ENCODE measurements at regions not wholly inside any gene's neighbourhood (a gene's known extent, or its start where the extent isn't known, plus 50 kb on each side); places are given as distances from the start of the nearest gene placed in this dataset.
"Not testable (repeated sequence)": the region's sequence is repeated elsewhere in the genome, so short reads cannot be mapped to it uniquely, and the experiment has no call there.

- no peak for DNase-seq (ENCODE audit: low spot score)
- intact Hi-C loops (cut with DNase I), result no loop called here
Measured at GRCh38 chr3:20484126-20484525, 298.1 kb upstream of the SGO1 start.

DNA sequence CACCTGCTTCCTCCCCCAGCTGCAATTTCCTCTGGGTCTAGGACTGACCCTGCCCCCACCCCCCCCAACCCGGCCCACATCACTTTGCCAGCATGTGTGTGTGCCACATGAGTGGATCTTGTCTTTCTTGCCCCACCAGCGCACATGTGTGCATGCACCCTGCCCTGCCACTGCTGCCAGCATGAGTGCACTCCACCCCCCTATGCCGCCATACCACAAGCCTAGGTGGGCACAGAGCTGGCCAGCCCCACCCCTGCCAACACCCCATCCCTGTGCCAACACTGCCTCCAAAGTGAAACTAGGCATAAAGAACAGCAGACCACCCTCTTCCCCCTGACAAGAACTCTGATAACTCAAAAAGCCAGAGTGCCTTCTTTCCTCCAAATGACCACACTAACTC lies 296.3 kb upstream of the SGO1 start:
- no peak for DNase-seq (ENCODE audit: low spot score)
- intact Hi-C loops (cut with DNase I), result no loop called here

- intact Hi-C loops (cut with DNase I), result no loop called here
- DNase-seq (ENCODE audit: low spot score), result no peak
Measured at GRCh38 chr3:20480786-20481365, 294.9 kb upstream of the SGO1 start.

- no peak for DNase-seq (ENCODE audit: low spot score)
- intact Hi-C loops (cut with DNase I), result no loop called here
Measured at GRCh38 chr3:20478436-20478835, 292.4 kb upstream of the SGO1 start.

- DNase-seq (ENCODE audit: low spot score); intact Hi-C loops (cut with DNase I): not testable (repeated sequence)
Measured at GRCh38 chr3:20464237-20464636, 278.2 kb upstream of the SGO1 start.

DNA sequence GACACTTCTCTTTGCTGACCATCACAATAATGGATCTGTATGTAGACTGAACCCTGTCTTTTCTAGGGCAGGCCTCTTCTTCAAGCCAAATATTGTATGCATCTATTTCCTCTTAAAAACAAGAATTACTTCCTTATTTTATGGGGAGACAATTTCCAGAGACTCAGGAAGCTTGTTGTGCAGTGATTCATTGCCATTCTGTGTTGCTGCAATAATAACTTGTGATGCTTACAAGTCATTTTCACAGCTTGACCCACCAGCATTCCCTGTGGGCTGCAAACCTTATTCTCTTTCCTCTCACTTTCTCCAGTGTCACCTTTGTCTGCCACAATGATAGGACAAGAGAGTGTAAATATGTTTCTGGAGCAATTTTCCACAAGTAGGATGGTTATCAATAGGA lies 276.7 kb upstream of the SGO1 start:
- no peak for DNase-seq (ENCODE audit: low spot score)
- intact Hi-C loops (cut with DNase I), result no loop called here

- no peak for DNase-seq (ENCODE audit: low spot score)
- intact Hi-C loops (cut with DNase I), result no loop called here
Measured at GRCh38 chr3:20462226-20462625, 276.2 kb upstream of the SGO1 start.

- DNase-seq (ENCODE audit: low spot score), result no peak
Measured at GRCh38 chr3:20458994-20459716, 273.1 kb upstream of the SGO1 start.

GRCh38 chr3:20456511-20456910 lies 270.5 kb upstream of the SGO1 start:
- intact Hi-C loops (cut with DNase I), result no loop called here
- DNase-seq (ENCODE audit: low spot score), result no peak

More at GRCh38 chr3:20458994-20459716, 273.1 kb upstream of the SGO1 start:
- intact Hi-C loops (cut with DNase I), result no loop called here

DNA sequence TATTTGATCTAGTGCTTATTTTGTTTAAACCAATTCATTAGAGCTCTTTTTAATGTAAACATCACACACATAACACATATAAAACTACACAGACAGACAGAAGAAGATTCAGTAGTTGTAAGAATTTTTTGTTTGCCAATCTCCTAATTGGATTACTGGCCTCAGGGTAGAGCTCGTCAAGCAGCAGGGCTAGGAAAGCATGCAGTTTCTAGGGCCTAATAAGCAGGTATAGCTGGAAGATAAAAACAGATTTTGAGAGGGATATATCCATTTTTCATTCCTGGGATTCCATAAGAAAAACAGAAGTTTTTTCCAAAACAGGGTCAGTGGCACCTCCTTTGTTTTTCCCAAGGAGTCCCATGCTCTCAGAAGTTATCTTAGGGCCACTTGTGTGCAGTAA lies 265.2 kb upstream of the SGO1 start:
- intact Hi-C loops (cut with DNase I), result no loop called here
- DNase-seq (ENCODE audit: low spot score), result no peak

- intact Hi-C loops (cut with DNase I), result no loop called here
- DNase-seq (ENCODE audit: low spot score), result no peak
Measured at GRCh38 chr3:20450611-20451010, 264.6 kb upstream of the SGO1 start.

- no peak for DNase-seq (ENCODE audit: low spot score)
- intact Hi-C loops (cut with DNase I), result no loop called here
Measured at GRCh38 chr3:20442846-20443245, 256.8 kb upstream of the SGO1 start.

- DNase-seq (ENCODE audit: low spot score); intact Hi-C loops (cut with DNase I): not testable (repeated sequence)
Measured at GRCh38 chr3:20427268-20427667, 241.3 kb upstream of the SGO1 start.

- intact Hi-C loops (cut with DNase I), result no loop called here
Measured at GRCh38 chr3:20425138-20425537, 239.1 kb upstream of the SGO1 start.

DNA sequence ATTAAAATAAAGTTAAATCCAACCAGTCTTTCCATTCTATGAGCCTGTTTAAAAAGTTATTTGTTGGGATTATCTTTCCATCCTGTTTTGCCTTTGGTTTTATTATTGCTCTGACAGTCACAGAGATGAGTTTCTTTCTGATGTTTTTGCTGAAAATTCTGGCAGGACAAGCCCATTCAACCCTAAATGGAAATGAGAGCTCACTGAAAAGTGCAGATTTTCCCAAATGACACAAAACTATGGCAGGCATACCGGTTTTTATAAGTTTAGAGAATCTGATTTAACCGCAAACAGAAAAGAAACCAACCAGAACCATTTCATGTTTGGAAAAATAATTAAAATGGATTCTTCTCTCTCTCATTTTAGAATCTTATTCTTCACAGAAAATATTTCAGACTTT lies 238.1 kb upstream of the SGO1 start:
- intact Hi-C loops (cut with DNase I), result no loop called here

More at GRCh38 chr3:20425138-20425537, 239.1 kb upstream of the SGO1 start:
- no peak for DNase-seq (ENCODE audit: low spot score)

GRCh38 chr3:20422391-20422790 lies 236.4 kb upstream of the SGO1 start:
- no peak for DNase-seq (ENCODE audit: low spot score)
- intact Hi-C loops (cut with DNase I), result no loop called here

More for the DNA sequence above, 238.1 kb upstream of the SGO1 start:
- no peak for DNase-seq (ENCODE audit: low spot score)

DNA sequence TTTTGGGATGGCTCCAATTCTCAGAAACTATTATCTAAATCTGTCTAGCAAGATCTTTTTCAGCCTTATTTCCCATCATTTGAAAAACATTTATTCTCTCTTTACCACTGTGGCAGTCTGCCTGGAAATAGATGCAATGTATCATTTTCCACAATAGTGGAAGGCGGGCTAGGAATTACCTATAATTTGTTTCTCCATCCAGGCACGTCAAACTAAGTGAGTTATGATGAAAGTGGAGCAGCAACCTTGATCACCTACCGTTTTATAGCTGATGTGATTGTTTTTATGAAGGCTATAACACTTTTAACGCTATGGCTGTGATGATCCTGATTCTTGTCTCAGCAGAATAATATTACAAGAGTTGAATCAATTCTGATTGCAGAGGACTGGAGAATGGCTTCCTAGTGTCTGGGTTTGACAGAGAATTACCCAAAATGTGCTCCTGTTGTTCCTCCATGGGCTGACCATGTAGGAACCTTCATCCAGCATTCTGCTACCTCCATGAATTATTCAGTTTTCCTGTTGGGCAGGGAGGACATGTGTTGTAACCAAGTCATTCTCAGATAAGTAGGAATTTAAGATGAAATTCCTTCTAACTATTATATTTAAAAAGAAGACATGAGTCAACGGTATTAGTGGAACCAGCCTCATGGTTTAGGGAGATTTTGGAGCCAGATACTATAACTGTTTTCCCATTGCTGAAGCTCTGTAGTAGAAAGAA lies 231.5 kb upstream of the SGO1 start:
- intact Hi-C loops (cut with DNase I), result no loop called here
- no peak for DNase-seq (ENCODE audit: low spot score)

DNA sequence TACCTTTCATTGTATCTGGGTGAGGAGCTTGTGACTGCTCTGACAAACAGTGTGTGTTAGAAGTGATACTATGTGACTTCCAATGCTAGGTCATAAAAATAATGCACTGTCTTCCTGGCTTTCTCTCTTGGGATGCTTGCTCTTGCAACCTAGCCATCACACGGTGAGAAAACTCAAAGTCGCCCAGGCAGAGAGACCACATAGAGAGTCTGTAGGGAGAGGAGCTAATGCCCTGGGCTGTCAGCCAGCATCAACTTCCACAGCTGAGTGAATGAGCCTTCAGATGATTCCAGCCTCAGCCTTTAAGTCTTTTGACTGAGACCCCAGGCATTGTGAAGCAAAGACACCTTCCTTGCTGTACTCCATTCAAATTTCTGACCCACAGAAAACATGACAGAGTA lies 220.6 kb upstream of the SGO1 start:
- DNase-seq (ENCODE audit: low spot score), result no peak
- intact Hi-C loops (cut with DNase I), result no loop called here

DNA sequence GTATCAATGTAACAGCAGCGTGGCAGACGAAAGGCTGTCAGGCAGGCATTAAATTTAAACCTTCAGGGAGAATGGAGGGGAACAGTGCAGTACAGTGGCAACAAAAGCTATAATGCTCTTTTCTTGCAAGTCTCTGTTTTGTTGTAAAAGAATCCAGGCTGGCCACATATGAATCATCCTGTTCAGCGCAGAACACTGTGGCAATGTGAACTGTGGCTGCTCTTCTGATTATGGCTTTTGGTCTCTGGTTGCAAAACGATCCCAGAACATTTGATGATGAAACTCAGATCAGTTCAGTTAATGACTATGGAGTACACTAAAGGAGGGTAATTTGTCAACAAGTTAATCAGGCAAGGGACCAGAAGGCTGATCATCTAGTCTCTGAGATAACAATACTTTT lies 219.7 kb upstream of the SGO1 start:
- no peak for DNase-seq (ENCODE audit: low spot score)
- intact Hi-C loops (cut with DNase I), result no loop called here

DNA sequence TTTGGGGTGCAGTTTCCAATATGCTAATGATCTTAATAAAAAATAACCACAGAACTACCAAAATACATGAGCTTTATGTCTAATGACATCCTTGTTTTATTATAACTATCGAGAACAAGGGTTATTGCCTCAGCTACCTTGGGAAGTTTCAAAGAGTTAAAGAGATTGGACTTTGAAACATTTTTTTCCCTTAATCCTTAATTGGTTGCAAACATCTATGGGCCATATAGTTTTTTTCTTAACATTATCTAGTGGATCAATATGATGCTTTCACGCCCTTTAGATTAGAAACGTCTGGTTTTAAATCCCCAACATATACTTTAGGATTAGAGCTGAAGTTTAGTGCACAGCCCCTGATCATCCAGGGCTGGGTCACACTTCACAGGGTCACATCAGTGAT lies 219.2 kb upstream of the SGO1 start:
- intact Hi-C loops (cut with DNase I), result no loop called here
- DNase-seq (ENCODE audit: low spot score), result no peak

DNA sequence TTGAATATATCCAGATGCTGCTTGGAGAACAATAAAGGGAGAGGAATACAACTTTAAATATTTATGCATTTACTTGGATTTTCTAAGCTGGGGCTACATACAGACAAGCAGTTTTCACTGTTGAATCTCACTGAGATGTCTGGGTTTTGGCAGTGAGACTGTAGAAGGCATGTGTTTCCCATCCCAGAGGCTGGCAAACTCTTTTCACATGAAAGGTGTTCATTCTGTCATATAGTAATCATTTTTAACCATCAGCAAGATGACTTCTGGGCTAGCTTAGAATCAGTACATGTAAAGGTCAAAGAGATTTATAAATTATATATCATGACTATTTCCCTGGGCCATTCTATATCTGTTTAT lies 218.7 kb upstream of the SGO1 start:
- no peak for DNase-seq (ENCODE audit: low spot score)
- intact Hi-C loops (cut with DNase I), result no loop called here
